ENCODE measurements at regions not wholly inside any gene's neighbourhood (a gene's known extent, or its start where the extent isn't known, plus 50 kb on each side); places are given as distances from the start of the nearest gene placed in this dataset.
"Not testable (repeated sequence)": the region's sequence is repeated elsewhere in the genome, so short reads cannot be mapped to it uniquely, and the experiment has no call there.

DNA sequence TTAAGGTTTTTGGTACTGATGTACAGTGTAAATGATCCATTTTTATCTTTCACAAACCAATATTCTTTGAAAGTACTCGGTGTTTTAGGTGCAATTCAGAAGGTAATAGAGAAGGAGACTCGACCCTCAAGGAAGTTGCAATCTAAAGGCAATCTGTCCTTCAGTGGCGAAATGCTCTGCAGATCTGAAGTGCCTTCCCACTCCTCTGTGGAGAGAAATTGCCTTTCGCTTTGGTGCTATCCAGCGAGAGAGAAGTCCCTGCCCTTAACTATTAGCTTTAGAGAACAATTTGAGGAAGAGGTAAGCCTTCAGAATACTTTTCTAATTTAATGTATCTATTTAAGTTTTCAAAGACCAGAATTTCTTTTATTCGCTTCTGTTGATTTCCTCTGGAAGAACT, 371.8 kb upstream of the FANCL start:
- ATAC-seq (replicated peaks) (no peak), DNase-seq (no peak)
- Mint-ChIP-seq H3K4me1 (ENCODE audit: low read depth in 2 of 2) (no peaks in the 10 kb centered on the region), H3K4me3 (no peak overlapping the region), H3K27ac (no peak overlapping the region), H3K9me3 (no peaks in the 10 kb centered on the region), H3K27me3 (no peaks in the 10 kb centered on the region), H3K36me3 (ENCODE audit: insufficient read depth) (no peaks in the 10 kb centered on the region)

GRCh38 chr2:58609326-58609725, 368.2 kb upstream of the FANCL start:
- ATAC-seq (replicated peaks): no peak
- H3K27me3 Mint-ChIP-seq: no peaks in the 10 kb centered on the region

DNA sequence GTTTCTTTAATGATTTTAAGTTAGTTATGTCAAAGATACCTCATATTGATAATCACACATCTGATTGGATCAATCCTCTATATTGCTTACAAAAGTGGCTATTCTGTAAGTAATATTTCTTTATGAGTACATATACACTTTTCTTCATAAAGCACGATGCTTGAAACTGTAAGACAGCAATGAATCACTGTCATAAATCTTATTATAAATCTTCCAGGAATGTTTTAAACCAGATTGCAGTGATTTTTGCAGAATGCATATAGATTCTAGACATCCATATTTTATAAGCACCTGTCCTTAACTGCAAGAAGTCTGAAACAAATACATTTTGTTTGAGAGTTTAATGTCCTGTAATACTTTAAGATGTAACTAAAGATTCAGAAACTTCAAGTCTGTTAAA, 367.0 kb upstream of the FANCL start:
- Mint-ChIP-seq H3K36me3 (ENCODE audit: insufficient read depth) (no peaks in the 10 kb centered on the region), H3K4me1 (ENCODE audit: low read depth in 2 of 2) (no peaks in the 10 kb centered on the region), H3K9me3 (no peaks in the 10 kb centered on the region), H3K4me3 (no peak overlapping the region), H3K27me3 (no peaks in the 10 kb centered on the region), H3K27ac (no peak overlapping the region)
- ATAC-seq (replicated peaks) (no peak), DNase-seq (no peak)

More at GRCh38 chr2:58609326-58609725, 368.2 kb upstream of the FANCL start:
- Mint-ChIP-seq H3K9me3 (no peaks in the 10 kb centered on the region), H3K4me3 (no peak overlapping the region), H3K4me1 (ENCODE audit: low read depth in 2 of 2) (no peaks in the 10 kb centered on the region), H3K36me3 (ENCODE audit: insufficient read depth) (no peaks in the 10 kb centered on the region), H3K27ac (no peak overlapping the region)
- DNase-seq: no peak

DNA sequence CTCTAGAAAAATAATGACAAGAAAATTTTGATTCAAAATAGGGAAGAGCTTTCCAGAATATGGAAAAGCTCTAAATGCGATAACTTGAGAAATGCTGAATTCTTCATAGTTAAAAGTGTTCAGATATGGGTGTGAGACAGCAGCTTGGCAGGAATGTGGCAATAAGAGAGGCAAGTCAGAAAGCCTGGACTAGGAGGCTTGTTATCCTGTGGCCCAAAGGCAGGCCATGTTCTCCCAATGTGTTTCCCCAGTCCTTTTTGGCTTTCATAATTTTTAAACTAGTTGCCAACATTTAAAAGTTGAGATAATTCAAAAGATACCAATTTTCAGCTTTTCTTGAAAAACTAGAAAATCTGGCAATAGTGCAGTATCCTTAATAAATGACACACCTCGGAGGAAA, 366.3 kb upstream of the FANCL start:
- no peak overlapping the region for H3K27ac Mint-ChIP-seq
- no peaks in the 10 kb centered on the region for H3K9me3 Mint-ChIP-seq

GRCh38 chr2:58606799-58607198, 365.7 kb upstream of the FANCL start:
- Mint-ChIP-seq H3K4me3 (no peak overlapping the region), H3K36me3 (ENCODE audit: insufficient read depth) (no peaks in the 10 kb centered on the region), H3K27ac (no peak overlapping the region), H3K27me3 (no peaks in the 10 kb centered on the region), H3K4me1 (ENCODE audit: low read depth in 2 of 2) (no peaks in the 10 kb centered on the region), H3K9me3 (no peaks in the 10 kb centered on the region)
- ATAC-seq (replicated peaks) (no peak), DNase-seq (no peak)

More for the DNA sequence above, 366.3 kb upstream of the FANCL start:
- Mint-ChIP-seq H3K27me3 (no peaks in the 10 kb centered on the region), H3K4me3 (no peak overlapping the region), H3K4me1 (ENCODE audit: low read depth in 2 of 2) (no peaks in the 10 kb centered on the region), H3K36me3 (ENCODE audit: insufficient read depth) (no peaks in the 10 kb centered on the region)
- ATAC-seq (replicated peaks): no peak
- no peak for DNase-seq

DNA sequence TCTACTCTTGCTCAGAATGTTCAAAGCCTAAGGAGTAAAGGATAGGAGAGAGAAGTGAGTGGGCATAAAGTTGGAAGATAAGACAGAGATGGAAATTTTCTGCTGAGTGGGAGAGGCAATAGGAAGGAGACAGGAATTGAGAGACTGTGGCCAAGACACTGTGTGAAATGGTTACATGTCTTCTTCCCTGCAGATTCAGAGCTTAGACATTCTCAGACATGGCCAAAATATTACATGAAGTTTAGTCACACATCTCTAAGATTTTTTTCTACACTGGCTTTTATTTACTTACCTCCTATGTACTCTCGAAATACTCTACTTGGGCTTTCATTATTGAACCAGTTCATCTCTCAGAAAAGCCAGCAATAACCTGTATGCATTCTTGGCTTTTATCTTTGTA, 363.0 kb upstream of the FANCL start:
- H3K27ac Mint-ChIP-seq: no peak overlapping the region
- H3K27me3 Mint-ChIP-seq: no peaks in the 10 kb centered on the region
- no peaks in the 10 kb centered on the region for H3K4me1 Mint-ChIP-seq (ENCODE audit: low read depth in 2 of 2)
- H3K9me3 Mint-ChIP-seq: peaks cover 0 to 1% of the 10 kb centered on the region in 2 donors
- DNase-seq: no peak
- H3K4me3 Mint-ChIP-seq: no peak overlapping the region
- no peaks in the 10 kb centered on the region for H3K36me3 Mint-ChIP-seq (ENCODE audit: insufficient read depth)
- ATAC-seq (replicated peaks): no peak

DNA sequence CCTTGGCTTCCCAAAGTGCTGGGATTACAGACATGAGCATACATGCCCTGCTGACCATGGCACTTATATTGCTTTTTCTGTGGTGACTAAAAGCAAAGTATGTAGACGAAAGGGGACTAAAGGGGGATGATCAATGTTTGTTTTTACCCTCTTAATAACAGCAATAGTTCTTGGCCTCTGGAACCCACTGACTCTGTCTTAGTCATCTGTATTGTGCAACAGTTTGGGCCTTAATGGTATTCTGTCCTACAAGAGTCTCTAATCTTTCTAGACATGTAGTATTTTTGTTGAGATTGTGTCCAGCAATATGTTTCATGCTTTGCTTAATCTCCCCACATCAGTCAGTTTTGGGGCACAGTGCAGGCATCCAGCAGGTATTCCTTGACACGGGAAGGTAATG, 359.9 kb upstream of the FANCL start:
- no peak overlapping the region for H3K4me3 Mint-ChIP-seq
- H3K27me3 Mint-ChIP-seq: no peaks in the 10 kb centered on the region
- peaks cover 0 to 7% of the 10 kb centered on the region in 2 donors for H3K9me3 Mint-ChIP-seq
- no peaks in the 10 kb centered on the region for H3K4me1 Mint-ChIP-seq (ENCODE audit: low read depth in 2 of 2)
- DNase-seq (no peak), ATAC-seq (replicated peaks) (no peak)
- H3K36me3 Mint-ChIP-seq (ENCODE audit: insufficient read depth): no peaks in the 10 kb centered on the region
- H3K27ac Mint-ChIP-seq: no peak overlapping the region

- no peaks in the 10 kb centered on the region for H3K36me3 Mint-ChIP-seq (ENCODE audit: insufficient read depth)
- ATAC-seq (replicated peaks): no peak
- H3K27me3 Mint-ChIP-seq: no peaks in the 10 kb centered on the region
- H3K4me1 Mint-ChIP-seq (ENCODE audit: low read depth in 2 of 2): no peaks in the 10 kb centered on the region
- H3K9me3 Mint-ChIP-seq: peaks cover 0 to 8% of the 10 kb centered on the region in 2 donors
- no peak overlapping the region for H3K27ac Mint-ChIP-seq
- DNase-seq: no peak
- H3K4me3 Mint-ChIP-seq: no peak overlapping the region
Observed at GRCh38 chr2:58598171-58598570, 357.0 kb upstream of the FANCL start.

DNA sequence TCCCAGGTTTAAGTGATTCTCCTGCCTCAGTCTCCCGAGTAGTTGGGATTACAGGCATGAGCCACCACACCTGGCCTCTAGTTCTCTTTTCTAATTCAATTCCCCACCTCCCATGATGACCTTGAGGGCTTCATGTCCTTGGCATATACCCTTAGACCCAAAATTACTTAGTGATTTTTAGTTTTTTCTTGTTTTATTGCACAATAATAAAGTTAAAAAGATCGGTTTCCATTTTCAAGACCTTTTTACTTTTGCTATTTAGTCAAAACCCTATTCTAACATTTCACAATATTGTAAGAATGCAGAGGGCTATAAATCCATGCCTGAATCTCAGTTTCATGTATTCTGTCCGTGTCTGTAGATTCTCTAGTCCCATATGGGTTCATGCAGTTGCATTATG, 354.6 kb upstream of the FANCL start:
- DNase-seq (no peak), ATAC-seq (replicated peaks) (no peak)
- H3K4me1 Mint-ChIP-seq (ENCODE audit: low read depth in 2 of 2): no peaks in the 10 kb centered on the region
- H3K27me3 Mint-ChIP-seq: no peaks in the 10 kb centered on the region
- no peak overlapping the region for H3K27ac Mint-ChIP-seq
- peaks cover 0 to 9% of the 10 kb centered on the region in 2 donors for H3K9me3 Mint-ChIP-seq
- H3K36me3 Mint-ChIP-seq (ENCODE audit: insufficient read depth): no peaks in the 10 kb centered on the region
- H3K4me3 Mint-ChIP-seq: no peak overlapping the region

DNA sequence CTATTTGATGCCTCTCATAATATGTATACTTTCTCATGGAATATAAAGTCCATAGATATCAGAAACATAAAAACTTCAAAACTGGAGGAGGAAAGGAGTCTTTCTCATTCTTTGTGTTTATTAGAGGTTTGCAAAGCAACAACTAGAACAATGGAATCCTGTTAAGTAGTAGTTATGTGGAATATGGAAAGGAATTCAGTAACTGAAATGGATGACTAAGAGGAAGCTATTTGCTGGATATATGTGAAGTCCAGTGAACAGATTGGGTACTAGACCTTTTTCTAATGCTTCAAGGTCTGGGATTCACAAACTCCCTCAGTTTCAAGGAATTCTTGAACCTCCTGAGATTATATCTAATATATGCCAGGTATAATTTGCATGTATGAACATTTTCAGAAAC, 353.6 kb upstream of the FANCL start:
- DNase-seq (no peak), ATAC-seq (replicated peaks) (no peak)
- Mint-ChIP-seq H3K4me3 (no peak overlapping the region), H3K4me1 (ENCODE audit: low read depth in 2 of 2) (no peaks in the 10 kb centered on the region), H3K9me3 (peaks cover 0 to 9% of the 10 kb centered on the region in 2 donors), H3K27me3 (no peaks in the 10 kb centered on the region), H3K36me3 (ENCODE audit: insufficient read depth) (no peaks in the 10 kb centered on the region), H3K27ac (no peak overlapping the region)

DNA sequence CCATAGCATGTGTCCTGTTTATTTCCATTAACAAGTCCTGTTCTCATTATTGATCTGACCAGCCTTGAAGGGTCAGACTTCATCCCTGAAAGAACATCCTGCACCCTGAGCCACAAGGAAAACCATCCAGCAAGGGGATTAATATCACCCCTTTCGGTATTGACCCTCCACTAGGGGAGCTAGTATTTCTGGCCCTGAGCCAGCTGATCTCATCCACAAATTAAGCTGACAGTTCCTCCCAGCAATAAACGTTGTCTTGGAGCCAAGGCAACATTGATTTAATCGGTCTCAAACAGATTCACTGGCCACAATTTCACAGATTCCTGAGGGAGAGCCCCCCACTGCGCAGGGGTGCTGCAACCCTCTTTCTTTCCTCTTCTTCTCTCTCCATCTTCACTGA, 353.1 kb upstream of the FANCL start:
- ATAC-seq (replicated peaks) (no peak), DNase-seq (no peak)
- H3K27ac Mint-ChIP-seq: no peak overlapping the region
- H3K36me3 Mint-ChIP-seq (ENCODE audit: insufficient read depth): no peaks in the 10 kb centered on the region
- no peaks in the 10 kb centered on the region for H3K4me1 Mint-ChIP-seq (ENCODE audit: low read depth in 2 of 2)
- H3K27me3 Mint-ChIP-seq: no peaks in the 10 kb centered on the region
- peaks cover 0 to 9% of the 10 kb centered on the region in 2 donors for H3K9me3 Mint-ChIP-seq
- H3K4me3 Mint-ChIP-seq: no peak overlapping the region

- H3K4me3 Mint-ChIP-seq; H3K36me3 Mint-ChIP-seq (ENCODE audit: insufficient read depth); H3K27ac Mint-ChIP-seq; H3K27me3 Mint-ChIP-seq; H3K4me1 Mint-ChIP-seq (ENCODE audit: low read depth in 2 of 2); H3K9me3 Mint-ChIP-seq; ATAC-seq (replicated peaks); DNase-seq: not testable (repeated sequence)
Observed at GRCh38 chr2:58586178-58586577, 345.1 kb upstream of the FANCL start.

- Mint-ChIP-seq H3K36me3 (ENCODE audit: insufficient read depth) (no peaks in the 10 kb centered on the region), H3K9me3 (no peaks in the 10 kb centered on the region), H3K27ac (no peak overlapping the region), H3K4me3 (no peak overlapping the region), H3K4me1 (ENCODE audit: low read depth in 2 of 2) (no peaks in the 10 kb centered on the region), H3K27me3 (no peaks in the 10 kb centered on the region)
- no peak for ATAC-seq (replicated peaks)
- no peak for DNase-seq
Observed at GRCh38 chr2:58585233-58585632, 344.1 kb upstream of the FANCL start.

DNA sequence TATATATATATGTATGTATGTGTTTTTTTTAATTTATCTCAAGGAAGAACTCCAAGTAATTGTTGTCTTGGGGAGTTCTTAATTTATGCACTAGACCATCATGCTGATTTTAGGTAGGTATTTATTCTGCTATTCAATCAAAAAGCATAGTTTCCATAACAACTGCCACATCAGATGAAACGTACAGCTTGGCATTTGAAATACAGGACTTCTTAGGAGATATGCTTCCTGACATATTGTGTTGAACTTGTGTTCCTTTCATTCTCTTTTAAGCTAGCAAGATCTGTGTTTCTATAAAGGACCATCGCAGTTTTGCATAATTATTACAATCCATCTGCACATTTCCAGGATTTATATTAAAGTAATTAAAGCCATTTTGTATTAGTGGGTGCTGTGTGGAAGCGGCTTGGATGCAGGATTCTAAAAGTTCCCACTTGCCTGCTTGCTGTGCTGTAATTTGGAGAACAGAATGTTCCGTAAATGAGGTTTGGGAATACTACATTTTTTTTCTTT, 343.5 kb upstream of the FANCL start:
- no peaks in the 10 kb centered on the region for H3K27me3 Mint-ChIP-seq
- no peak overlapping the region for H3K4me3 Mint-ChIP-seq
- H3K27ac Mint-ChIP-seq: no peak overlapping the region
- ATAC-seq (replicated peaks): no peak
- no peaks in the 10 kb centered on the region for H3K4me1 Mint-ChIP-seq (ENCODE audit: low read depth in 2 of 2)
- no peak for DNase-seq
- no peaks in the 10 kb centered on the region for H3K9me3 Mint-ChIP-seq
- no peaks in the 10 kb centered on the region for H3K36me3 Mint-ChIP-seq (ENCODE audit: insufficient read depth)

DNA sequence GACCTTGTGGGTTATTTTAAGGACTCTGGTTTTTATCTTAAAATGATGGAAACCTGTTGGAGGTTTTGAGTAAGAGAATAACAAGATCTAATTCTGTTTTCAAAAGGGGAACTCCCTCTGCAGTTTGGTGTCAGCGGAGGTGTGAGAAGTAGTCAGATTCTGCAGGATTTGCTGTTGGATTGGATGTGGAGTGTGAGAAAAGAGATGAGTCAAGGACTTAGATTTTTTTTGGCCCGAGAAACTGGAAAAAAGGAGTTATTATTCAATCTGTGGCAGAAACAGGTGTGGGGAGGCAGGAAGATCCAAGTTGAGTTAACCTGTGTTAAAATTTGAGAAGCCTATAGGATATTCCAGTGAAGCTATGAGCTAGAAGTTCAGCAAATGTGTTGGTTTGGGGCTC, 337.2 kb upstream of the FANCL start:
- ATAC-seq (replicated peaks): no peak
- DNase-seq: no peak
- no peak overlapping the region for H3K4me3 Mint-ChIP-seq

More for the DNA sequence above, 337.2 kb upstream of the FANCL start:
- Mint-ChIP-seq H3K36me3 (ENCODE audit: insufficient read depth) (no peaks in the 10 kb centered on the region), H3K9me3 (peaks cover 0 to 3% of the 10 kb centered on the region in 2 donors), H3K27me3 (peaks cover 0 to 8% of the 10 kb centered on the region in 2 donors), H3K27ac (no peak overlapping the region), H3K4me1 (ENCODE audit: low read depth in 2 of 2) (no peaks in the 10 kb centered on the region)
